ENCODE measurements at regions not wholly inside any gene's neighbourhood (a gene's known extent, or its start where the extent isn't known, plus 50 kb on each side); places are given as distances from the start of the nearest gene placed in this dataset.

DNA sequence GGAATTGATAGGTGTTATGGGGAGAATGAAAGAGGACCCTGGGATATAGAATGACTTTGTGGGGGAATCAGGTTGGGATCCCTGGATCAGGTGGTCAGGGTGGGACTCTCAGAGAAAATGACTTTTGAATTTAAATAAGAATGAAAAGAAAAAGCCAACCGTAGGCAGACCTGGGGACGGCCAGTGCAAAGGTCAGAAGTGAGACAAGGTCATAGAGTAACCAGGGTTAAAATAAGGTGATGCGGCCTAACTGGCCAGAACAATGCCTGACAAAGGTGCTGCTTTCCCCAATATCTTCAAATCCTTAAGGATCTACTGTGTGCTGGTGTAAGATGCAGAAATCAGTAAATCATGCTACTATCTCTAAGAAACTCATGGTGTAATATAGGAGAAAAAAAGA, 238.4 kb upstream of the JUN start:
- DNase-seq (ENCODE audit: low read depth in 2 of 2), result no peak

DNA sequence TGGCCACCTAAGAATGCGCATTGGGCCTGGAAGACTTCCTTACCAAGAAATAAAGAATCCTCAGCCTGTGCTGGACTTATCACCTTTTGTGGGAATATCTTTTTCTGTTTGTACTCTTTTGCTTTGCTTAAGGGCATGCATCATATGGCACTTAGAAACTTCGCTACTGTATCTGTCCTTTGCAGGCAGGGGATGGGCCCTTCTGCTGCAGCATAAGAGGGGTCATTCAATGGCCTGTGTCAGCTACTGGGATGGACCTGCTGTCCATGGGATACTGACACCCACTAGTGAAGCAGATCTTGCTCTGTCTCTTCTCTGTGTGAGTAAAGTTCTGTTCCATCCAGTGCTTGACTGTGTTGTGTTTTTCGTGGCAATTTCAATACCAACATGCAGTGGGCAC, 239.0 kb upstream of the JUN start:
- DNase-seq (ENCODE audit: low read depth in 2 of 2), result no peak

DNA sequence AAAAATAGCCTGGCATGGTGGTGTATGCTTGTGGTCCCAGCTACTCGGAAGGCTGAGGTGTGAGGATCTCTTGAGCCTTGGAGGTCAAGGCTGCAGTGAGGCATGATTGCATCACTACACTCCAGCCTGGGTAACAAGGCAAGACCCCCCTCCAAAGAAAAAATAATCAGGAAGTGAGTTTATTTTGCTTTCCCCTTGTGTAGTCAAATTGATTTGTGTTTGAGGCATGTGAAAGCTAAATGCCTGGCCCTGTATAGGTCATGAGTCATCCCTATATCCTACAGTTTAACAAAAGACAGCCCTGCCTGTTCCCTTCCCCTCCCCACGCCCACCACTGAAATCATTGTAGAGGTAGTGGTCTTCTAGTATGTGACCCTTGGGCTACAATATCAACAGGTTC, 241.4 kb upstream of the JUN start:
- no peak for DNase-seq (ENCODE audit: low read depth in 2 of 2)

DNA sequence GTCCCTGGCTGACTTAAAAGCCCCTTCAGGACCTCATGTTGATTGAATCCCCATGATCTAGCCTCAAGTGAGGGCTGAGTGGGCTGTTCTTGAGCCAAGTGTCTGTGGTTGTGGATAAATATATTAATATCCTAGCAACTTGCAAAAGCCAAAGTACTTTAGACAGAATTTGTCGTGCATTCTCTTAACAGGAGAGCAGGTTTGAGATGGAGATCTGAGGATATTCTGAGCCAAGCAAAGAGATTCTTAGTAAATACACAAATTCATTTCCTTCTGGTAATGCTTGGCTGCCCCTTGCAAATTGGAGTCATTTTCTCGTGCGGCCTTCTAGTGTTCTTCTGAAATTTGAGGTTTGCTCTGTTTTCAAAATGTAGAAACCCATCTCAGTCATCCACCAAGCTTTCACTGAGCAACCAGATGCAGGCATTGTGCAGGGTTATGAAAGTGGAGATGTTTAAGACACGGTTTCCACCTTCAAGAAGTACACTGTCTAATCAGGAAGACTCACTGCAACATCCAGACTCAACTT, 242.1 kb upstream of the JUN start:
- DNase-seq (ENCODE audit: low read depth in 2 of 2), result no peak

DNA sequence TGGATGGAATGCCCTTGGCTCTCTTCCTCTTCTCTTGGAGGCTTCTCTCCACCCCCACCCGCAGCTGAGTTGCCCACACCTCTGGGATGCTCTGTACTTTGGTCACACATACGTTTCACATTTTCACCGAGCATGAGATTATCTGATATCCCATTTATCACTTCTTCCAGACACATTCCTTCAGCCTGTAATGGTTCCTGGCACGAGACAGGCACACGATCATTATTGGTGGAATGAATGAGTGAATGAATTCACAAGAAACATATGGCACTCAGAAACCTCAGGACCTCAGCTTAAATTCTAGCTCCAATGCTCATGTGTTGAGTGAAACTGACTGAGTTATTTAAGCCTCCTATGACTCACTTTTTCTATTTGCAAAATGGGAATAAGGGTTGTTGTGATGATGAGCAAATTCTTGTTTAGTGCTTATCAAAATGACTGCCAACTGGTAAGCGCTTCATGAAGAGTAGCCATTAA, 242.7 kb upstream of the JUN start:
- DNase-seq (ENCODE audit: low read depth in 2 of 2), result no peak

DNA sequence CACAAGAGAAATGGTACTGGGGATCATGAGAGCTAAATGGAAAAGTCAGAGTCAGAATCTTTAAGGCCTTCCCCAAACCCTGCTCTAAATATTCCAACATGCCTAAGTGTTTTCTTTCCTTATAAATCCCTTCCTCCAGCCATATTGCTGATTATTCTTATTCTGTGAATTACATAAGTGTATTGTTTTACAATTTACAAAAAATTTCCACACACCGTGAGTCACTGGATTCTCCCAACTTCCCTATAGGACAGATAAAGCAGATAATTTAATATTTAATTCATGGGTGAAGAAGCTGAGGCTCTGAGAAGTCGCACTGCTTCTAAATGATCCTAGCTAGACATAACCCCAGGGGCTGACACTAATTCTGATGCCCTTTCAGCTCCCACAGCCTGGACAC, 243.3 kb upstream of the JUN start:
- DNase-seq (ENCODE audit: low read depth in 2 of 2), result no peak

DNA sequence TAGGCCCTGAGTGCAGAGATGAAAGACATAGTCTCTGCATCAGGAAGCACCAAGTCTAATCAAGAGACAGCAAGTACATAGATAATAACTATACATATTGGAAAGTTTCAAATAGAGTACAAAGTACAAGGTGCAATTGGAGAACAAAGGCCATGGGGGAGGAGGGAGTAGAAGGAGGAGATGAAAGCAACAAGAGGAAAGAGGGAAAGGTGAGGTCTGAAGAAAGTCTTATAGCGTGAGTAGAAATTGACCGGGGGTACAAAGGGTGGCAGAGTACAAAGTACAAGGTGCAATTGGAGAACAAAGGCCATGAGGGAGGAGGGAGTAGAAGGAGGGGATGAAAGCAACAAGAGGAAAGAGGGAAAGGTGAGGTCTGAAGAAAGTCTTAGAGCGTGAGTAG, 244.2 kb upstream of the JUN start:
- DNase-seq (ENCODE audit: low read depth in 2 of 2), result no peak

DNA sequence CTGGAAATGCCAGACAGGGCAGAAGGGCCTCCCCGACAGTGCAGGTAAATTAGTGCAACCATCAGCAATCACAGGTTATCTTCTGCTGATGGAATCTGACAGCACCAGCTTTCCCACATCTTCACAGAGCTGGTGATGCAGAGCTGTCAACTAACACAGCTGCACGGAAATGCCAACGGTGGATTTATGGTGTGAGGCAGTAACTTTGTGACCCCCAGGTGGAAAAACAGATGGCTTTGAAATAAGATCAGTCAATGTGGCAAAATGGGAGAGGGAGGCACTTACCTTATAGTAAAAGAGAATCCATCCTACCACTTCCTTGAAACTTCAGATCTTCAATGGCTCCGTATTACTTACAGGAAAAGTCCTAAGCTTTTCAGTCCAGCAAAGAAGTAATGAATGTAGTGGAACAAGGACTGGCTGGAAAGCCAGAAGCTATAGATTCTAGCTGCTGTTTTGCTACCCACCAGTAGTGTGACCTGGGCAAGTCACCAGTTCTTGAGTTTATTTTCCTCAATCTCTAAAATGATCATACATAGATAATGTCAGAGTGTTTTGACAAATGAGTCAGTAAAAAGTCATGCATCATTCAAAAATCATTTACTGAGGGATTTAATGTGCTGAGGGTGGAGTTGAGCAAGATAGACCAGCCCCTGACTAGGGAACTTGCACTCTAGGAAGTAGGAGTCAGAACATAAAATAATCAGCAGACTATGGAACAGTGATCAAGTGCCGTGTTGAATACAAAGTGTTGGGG, 245.7 kb upstream of the JUN start:
- DNase-seq (ENCODE audit: low read depth in 2 of 2), result no peak

DNA sequence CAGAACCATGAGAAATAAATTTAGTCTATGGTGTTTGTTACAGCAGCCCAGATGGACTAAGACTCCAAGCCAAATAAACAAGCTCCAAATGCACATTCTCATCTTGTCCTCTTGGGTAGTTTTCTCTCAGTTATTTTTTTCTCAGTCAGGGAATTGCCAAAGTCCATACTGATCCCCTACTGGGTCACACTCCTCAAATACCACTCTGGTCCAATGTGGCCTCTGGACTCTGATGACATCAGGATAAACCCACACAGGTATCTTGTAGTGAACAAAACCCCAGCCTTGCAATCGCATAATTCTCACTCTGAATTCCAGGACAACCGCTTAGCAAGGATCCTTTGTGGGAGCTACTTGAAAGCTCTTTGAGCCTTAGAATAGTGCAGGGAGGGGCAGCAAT, 248.4 kb upstream of the JUN start:
- DNase-seq (ENCODE audit: low read depth in 2 of 2), result no peak

DNA sequence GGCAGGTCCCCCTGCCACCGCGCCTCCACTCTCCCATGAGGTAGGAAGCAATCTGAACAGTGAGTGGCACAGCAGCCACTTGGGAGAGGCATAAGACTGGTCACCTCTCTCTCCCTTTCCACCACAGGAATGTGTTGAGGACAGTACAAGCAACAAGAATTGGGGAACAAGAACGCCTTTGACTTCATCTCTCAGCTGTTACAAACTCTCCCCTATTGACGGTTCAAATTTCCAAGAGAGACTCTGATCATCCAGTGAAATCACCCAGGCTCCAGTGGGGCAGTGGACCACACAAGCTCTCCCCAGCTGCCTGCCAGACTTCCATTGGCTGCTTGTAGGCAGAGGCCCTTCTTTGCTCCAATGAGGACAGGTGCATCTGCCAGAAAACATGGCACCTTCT, 249.9 kb upstream of the JUN start:
- DNase-seq (ENCODE audit: low read depth in 2 of 2), result no peak

DNA sequence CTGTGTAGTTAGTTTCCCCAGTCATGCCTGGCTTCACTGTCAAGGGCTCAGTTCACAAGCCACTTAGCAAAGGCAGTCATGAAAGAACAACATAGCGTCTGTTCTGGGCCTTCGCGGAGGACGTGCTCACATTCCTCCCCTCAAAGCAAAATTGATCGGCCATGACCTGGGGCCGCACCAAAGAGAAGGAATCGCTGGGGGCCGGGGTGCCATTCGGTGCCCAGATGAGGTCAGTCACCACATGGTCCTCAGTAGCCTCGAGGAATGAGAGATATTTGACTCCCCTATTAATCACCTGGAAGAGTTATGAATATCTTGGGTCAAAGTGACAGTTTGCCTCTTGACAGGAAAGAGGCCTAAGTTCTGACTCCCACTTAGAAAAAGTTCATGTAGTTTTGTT, 251.1 kb upstream of the JUN start:
- no peak for DNase-seq (ENCODE audit: low read depth in 2 of 2)

DNA sequence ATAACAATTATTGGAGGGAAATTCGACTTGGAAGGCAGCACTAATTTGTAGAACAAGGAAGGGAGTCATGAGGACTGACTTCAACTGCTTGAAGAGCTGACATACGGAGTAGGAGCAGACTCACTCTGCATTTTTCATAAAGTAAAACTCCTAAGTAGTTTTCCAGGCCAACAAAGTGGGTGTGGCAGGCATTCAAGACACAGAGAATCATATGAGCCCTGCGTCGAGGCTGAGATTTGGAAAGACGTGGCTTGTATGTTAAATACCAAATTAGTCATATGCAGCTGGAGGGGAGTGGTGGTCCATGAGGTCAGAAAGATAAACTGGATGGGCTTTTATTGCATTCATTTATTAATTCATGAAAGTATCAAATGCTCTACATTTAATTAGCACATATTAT, 255.7 kb upstream of the JUN start:
- DNase-seq (ENCODE audit: low read depth in 2 of 2), result no peak

DNA sequence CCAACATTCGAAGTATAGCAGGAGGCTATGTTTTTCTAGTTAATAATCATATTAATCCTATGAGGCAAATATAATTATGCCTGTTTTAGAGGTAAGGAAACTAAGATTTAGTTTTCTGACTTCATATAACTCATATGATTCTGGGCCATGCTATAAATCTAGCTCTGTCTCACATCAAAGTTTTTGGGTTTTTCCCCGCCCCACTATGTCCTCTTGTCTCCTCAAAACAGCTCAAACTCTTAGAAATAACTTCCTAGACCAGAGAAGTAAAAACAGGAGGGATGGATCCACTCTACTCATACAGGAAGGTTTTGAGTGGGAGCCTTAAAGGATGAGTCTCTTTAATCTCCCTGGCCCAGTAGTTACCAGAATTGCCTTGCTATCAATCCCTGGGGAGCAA, 256.4 kb upstream of the FGGY start:
- no peak for DNase-seq (ENCODE audit: low read depth in 2 of 2)

DNA sequence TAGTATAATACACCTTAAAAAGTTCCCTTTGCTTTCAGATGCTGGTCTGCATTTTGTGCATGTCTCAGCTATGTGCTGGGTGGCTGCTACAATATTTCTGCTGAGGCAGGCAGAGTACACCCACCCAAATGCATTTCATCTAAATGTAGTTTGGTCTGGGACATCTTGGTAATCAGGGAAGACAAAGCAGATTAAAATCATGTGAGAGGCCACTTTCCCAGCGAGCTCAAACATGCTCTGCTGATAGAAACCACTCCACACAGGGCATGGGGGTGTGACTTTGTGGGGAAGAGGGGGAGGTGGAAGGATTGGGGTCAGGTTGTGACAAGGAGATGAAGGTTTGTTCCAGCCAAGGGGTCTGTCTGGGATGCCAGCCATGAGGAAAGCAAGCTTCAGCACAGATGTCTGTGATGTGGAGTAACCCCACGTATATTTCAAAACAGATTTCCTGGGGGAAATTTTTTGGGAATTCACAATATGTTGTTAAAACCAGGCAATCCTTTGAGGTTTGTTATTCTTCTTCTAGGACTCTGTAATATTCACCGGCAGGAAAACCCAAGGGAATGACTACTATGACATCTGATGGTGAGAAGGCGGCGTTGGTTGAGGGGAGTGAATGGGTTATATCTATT, 255.1 kb upstream of the FGGY start:
- no peak for DNase-seq (ENCODE audit: low read depth in 2 of 2)

DNA sequence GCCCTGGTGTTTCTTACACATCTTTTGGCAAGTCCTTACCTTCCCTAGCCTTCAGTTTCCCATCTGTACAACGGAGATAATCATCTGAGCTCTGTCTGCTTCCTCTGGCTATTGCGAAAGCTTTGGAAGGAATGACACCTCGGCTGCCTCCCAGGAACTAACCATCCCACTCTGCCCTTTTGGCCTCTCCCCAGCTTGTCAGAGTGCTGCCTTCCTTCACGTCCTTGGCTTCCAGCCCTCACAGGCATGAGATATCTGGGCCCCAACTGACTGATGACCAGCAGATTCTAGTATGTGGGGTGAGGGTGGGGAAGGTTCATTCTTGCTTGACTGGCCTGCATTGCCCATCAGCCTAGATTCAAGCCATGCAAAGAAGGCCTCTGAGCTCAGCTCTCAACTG, 253.1 kb upstream of the FGGY start:
- no peak for DNase-seq (ENCODE audit: low read depth in 2 of 2)

DNA sequence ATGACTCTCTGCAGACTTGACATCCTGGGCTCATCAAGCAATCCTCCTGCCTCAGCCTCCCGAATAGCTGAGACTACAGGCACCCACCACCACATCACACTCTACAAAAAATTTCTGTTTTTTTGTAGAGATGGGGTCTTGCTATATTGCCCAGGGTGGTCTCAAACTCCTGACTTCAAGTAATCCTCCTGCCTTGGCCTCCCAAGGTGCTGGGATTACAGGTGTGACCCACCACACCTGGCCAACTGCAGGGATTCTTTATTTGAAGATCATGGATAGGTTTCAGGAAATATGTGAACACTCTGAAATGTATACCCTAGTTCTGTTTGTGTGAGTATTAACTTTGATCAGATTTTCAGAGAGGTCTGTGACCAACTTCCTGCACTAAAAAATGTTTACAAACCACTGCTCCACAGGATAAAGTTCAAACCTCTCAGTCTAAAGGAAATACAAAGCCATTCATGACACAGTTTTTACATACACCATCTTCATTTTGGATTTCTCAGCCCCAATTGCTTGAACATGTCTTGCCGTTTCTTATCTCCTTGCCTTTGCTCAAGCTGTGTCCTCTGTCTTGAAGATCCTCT, 252.3 kb upstream of the FGGY start:
- DNase-seq (ENCODE audit: low read depth in 2 of 2), result no peak

DNA sequence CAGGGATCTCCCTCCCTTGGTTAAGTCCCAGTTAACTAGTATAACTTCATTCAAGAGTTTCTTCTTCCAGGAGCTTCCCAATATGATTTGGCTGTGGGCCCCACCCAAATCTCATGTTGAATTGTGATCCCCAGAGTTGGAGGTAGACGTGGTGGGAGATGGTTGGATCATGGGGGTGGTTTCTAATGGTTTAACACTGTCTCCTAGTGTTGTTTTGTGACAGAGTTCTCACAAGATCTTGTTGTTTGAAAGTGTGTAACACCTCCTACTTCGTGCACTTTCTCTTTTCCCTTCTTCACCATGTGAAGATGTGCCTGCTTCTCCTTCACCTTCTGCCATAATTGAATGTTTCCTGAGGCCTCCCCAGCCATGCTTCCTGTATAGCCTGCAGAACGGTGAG, 251.8 kb upstream of the FGGY start:
- no peak for DNase-seq (ENCODE audit: low read depth in 2 of 2)

DNA sequence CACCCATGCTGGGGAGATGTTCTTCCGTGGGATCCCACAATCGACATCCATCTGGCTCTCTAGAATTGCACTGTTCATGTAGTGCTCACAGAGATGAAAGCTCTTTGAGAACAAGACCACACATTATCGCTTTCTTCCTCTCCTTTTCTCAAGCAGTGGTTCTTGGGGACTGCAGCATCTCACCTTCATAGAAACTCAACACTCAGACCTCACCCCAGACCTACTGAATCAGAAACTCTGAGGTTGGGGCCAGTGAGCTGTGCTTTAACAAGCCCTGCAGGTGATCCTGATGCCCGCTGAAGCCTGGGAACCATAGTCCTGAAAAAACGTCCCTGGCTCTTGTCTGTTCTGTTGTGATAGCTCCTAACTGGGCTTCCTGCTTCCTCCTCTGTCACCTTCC, 251.3 kb upstream of the FGGY start:
- DNase-seq (ENCODE audit: low read depth in 2 of 2), result no peak

DNA sequence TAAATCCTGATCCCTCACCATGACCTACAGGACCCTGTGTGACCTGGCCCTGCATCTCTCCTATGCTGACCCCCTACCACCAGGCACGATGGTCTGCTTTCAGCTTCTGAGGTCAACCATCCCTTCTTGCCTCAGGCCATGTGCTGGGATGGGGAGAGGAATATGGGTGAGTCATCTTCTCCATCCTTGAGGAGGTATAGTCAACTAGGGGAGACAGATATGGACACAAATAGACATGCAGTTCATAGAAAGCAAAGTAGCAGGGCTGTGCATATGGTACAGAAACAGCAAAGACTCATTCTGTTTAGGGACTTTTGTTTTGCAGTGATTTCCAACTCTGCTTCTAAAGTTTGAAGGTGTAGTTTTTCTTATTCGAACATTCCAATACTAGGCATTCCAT, 250.8 kb upstream of the FGGY start:
- DNase-seq (ENCODE audit: low read depth in 2 of 2), result no peak

DNA sequence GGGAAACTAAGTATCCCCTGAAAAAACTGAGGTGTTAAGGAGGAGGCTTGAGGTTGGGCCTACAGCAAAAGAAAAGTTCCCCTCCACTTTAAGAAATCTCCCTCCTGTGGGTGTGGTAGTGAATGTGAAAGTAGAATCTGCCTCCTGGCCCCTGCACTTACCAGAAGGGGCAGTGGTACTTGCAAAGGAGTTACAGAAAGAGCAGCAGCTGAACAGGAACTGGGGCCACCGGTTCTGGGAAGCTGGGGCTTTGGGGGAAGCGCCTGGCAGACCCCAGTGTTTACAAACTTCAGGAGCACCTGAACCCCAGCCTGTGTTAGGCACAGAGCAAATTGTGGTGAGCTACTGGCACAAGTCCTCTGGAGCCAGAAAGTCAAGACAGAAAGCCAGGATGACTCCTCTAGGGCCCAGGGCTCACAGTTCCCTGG, 250.2 kb upstream of the FGGY start:
- peak; percentile 21 to 34 for DNase-seq (ENCODE audit: low read depth in 2 of 2)

DNA sequence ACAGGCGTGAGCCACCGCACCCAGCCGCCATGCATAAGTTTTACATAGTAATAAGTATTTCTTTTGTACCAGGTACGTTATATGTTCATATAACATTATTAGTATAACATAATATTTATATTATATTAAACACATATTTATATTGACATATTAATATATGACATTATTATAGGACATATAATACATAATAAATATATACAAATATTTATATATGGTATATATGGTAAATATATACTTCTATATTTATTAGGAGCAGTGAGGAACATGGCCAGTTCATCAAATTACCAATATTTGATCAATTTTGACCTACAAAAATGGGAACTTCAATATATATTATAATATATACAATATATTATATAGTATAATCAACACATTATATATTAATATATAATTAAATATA, 245.9 kb upstream of the FGGY start:
- no peak for DNase-seq (ENCODE audit: low read depth in 2 of 2)

DNA sequence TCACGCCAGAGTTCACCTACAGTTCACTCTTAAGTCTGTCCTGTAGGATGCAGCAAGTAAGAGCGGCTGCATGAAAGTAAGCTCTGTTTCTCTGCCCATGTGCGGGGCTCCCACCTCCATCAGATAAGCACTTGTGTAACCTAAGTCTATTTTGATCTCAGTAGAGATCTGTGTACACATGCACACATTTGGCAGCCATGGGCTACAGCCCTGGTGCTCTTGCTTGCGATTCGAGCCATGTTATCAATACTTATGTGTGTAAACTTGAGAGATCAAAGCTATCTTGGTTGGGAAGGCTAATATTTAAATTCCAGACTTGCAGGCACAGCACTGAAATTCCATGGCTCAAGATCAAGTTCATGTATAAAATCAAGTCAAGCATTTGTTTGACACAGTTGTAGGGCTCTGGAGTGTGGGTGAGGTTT, 244.7 kb upstream of the FGGY start:
- no peak for DNase-seq (ENCODE audit: low read depth in 2 of 2)

DNA sequence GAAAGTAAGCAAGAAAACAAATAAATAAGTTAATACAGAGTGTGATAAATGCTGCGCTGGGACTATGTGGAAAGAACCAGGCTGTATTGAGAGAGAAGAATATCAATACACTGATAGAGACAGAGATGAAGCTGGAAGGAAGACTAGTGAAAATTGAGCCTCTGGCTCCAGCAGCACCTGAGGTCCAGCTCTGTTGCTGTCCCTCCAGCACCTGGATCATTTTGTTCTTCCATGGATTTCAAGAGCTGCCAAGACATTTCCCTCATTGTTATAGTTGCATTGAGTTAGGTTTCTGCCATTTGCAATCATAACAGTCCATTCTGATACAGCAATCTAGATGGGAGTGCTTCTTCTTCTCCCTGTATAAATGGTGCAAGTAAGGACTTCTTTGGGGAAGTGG, 242.7 kb upstream of the FGGY start:
- no peak for DNase-seq (ENCODE audit: low read depth in 2 of 2)

Data from stimulated activated CD8-positive, alpha-beta memory T cell treated with anti-CD3 and anti-CD28 coated beads, Interleukin-15, amount 100 ng/mL, for 48 hours (primary cell).